ENCODE measurements at regions not wholly inside any gene's neighbourhood (a gene's known extent, or its start where the extent isn't known, plus 50 kb on each side); places are given as distances from the start of the nearest gene placed in this dataset.

DNA sequence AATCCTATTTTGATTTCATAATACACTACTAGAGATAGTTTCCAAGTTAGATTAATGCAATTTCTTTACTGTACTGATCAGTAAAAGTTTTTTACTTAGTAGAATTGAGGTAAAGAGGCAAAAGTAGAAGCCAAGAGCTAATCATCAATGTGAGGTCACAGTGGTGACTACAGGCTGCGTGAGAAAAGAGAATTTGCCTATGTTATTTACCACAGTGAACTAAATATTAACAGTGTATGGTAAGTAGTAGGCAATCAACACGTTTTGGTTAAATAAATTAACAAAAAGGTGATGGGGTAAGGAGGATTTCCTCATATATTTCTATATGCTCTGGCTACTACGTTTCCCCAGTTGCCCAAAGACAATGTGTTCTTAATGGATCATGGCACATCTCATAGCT lies 202.2 kb upstream of the CMC1 start:
- no peaks in the 10 kb centered on the region for H3K4me1 Mint-ChIP-seq
- H3K9me3 Mint-ChIP-seq, result peaks cover 2% of the 10 kb centered on the region
- H3K4me3 Mint-ChIP-seq, result no peak overlapping the region
- TF ChIP-seq, protein P1, sequence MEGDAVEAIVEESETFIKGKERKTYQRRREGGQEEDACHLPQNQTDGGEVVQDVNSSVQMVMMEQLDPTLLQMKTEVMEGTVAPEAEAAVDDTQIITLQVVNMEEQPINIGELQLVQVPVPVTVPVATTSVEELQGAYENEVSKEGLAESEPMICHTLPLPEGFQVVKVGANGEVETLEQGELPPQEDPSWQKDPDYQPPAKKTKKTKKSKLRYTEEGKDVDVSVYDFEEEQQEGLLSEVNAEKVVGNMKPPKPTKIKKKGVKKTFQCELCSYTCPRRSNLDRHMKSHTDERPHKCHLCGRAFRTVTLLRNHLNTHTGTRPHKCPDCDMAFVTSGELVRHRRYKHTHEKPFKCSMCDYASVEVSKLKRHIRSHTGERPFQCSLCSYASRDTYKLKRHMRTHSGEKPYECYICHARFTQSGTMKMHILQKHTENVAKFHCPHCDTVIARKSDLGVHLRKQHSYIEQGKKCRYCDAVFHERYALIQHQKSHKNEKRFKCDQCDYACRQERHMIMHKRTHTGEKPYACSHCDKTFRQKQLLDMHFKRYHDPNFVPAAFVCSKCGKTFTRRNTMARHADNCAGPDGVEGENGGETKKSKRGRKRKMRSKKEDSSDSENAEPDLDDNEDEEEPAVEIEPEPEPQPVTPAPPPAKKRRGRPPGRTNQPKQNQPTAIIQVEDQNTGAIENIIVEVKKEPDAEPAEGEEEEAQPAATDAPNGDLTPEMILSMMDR (IDR thresholded peaks at IDR 0.05; ENCODE audit: unreplicated experiment), result no peak
- DNase-seq (ENCODE audit: low spot score in 2 of 2, unreplicated experiment in 2 of 2), result no peak
- H3K36me3 Mint-ChIP-seq, result no peaks in the 10 kb centered on the region
- H3K27me3 Mint-ChIP-seq (ENCODE audit: low read depth), result peaks cover 8% of the 10 kb centered on the region
- H3K27ac Mint-ChIP-seq, result no peak overlapping the region

DNA sequence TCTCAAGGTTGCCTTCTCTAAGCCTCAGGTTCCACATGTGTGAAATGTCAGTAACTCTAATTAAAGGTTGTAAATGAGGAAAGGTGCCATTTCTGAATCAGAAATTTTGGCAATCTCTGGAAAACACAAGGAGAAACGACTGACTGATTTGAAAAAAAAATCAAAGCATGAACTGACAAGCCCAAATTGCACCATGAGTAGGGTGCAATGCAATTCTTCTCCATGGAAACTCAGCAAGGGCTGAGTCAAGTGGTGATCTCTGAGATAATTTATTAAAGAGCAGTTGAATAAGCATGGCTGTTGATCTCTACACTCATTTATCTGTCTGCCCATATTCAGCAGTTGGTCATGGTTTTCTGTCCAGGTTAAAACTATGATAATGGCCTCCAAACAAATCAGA lies 201.6 kb upstream of the CMC1 start:
- DNase-seq (ENCODE audit: low spot score in 2 of 2, unreplicated experiment in 2 of 2), result no peak
- H3K9me3 Mint-ChIP-seq, result no peaks in the 10 kb centered on the region
- TF ChIP-seq, protein P1 (IDR thresholded peaks at IDR 0.05; ENCODE audit: unreplicated experiment), result no peak
- no peaks in the 10 kb centered on the region for H3K4me1 Mint-ChIP-seq
- H3K4me3 Mint-ChIP-seq, result no peak overlapping the region
- peaks cover 11% of the 10 kb centered on the region for H3K27me3 Mint-ChIP-seq (ENCODE audit: low read depth)
- H3K27ac Mint-ChIP-seq, result no peak overlapping the region
- H3K36me3 Mint-ChIP-seq, result no peaks in the 10 kb centered on the region

DNA sequence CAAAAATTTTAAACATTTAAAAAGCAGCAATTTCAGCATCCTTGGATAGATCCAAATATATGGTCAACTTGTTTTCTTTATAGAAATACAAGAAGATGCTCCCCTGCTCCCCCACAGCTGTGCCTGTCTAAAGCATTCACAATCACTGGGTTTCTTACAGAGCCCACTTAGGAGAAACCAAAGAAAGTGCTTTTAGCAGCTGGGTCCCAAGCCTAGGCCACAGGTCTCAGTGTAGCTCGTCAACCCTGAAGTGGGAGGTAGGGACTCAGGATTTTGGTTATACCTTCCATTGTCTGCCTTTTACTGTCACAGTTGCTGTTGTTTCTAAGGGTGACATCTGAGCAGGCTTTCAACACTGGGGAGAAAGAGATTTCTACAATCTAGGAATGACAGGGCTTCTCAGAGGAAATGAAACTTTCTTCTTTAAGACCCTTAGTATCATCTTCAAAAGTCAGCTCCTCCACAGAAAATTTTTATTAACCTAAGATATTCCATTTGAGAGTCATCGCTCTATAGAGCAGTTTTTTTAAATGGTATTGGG lies 199.3 kb upstream of the CMC1 start:
- Mint-ChIP-seq H3K36me3 (no peaks in the 10 kb centered on the region), H3K4me3 (no peak overlapping the region), H3K4me1 (no peaks in the 10 kb centered on the region), H3K27ac (no peak overlapping the region), H3K27me3 (ENCODE audit: low read depth) (peaks cover 9% of the 10 kb centered on the region), H3K9me3 (no peaks in the 10 kb centered on the region)
- TF ChIP-seq, protein P1 (IDR thresholded peaks at IDR 0.05; ENCODE audit: unreplicated experiment), result no peak
- DNase-seq (ENCODE audit: low spot score in 2 of 2, unreplicated experiment in 2 of 2), result no peak

GRCh38 chr3:28042707-28043106 lies 198.7 kb upstream of the CMC1 start:
- no peak overlapping the region for H3K27ac Mint-ChIP-seq
- H3K27me3 Mint-ChIP-seq (ENCODE audit: low read depth), result peaks cover 9% of the 10 kb centered on the region
- no peak for DNase-seq (ENCODE audit: low spot score in 2 of 2, unreplicated experiment in 2 of 2)
- TF ChIP-seq, protein P1 (IDR thresholded peaks at IDR 0.05; ENCODE audit: unreplicated experiment), result no peak
- H3K9me3 Mint-ChIP-seq, result no peaks in the 10 kb centered on the region
- no peak overlapping the region for H3K4me3 Mint-ChIP-seq
- H3K4me1 Mint-ChIP-seq, result no peaks in the 10 kb centered on the region
- H3K36me3 Mint-ChIP-seq, result no peaks in the 10 kb centered on the region

- TF ChIP-seq, protein P1 (IDR thresholded peaks at IDR 0.05; ENCODE audit: unreplicated experiment), result no peak
- H3K27me3 Mint-ChIP-seq (ENCODE audit: low read depth), result peaks cover 7% of the 10 kb centered on the region
Observed at GRCh38 chr3:28050120-28050519, 191.3 kb upstream of the CMC1 start.

DNA sequence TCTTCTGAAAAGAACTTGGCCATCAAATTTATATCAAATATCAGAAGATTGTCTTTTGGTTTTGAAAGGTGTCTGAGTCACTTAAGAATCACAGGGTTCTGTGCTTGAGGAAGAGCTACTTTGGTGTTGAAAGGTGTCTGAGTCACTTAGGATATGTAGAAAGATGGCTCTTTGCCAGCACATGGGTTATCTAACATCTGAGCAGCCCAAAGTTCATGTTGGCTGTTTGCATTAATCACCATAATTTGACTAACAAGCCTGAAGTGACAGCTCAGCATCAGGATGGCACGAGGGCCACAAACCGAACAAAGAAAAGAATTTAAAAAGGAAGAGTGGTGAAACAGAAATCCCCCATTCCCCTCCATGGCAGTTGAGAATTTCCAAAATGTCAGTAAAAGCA lies 190.5 kb upstream of the CMC1 start:
- Mint-ChIP-seq H3K27me3 (ENCODE audit: low read depth) (peaks cover 11% of the 10 kb centered on the region), H3K27ac (no peak overlapping the region), H3K4me1 (no peaks in the 10 kb centered on the region), H3K36me3 (no peaks in the 10 kb centered on the region), H3K9me3 (no peaks in the 10 kb centered on the region), H3K4me3 (no peak overlapping the region)
- TF ChIP-seq, protein P1 (IDR thresholded peaks at IDR 0.05; ENCODE audit: unreplicated experiment), result no peak
- no peak for DNase-seq (ENCODE audit: low spot score in 2 of 2, unreplicated experiment in 2 of 2)

More at GRCh38 chr3:28050120-28050519, 191.3 kb upstream of the CMC1 start:
- DNase-seq (ENCODE audit: low spot score in 2 of 2, unreplicated experiment in 2 of 2), result no peak
- Mint-ChIP-seq H3K4me1 (no peaks in the 10 kb centered on the region), H3K4me3 (no peak overlapping the region), H3K27ac (no peak overlapping the region), H3K9me3 (no peaks in the 10 kb centered on the region), H3K36me3 (no peaks in the 10 kb centered on the region)

All from mesothelial cell of epicardium (in vitro differentiated cells).